Activated CD8-positive, alpha-beta memory T cell treated with anti-CD3 and anti-CD28 coated beads for 48 hours (primary cell): ENCODE measurements at regions not wholly inside any gene's neighbourhood (a gene's known extent, or its start where the extent isn't known, plus 50 kb on each side); places are given as distances from the start of the nearest gene placed in this dataset.

ENCODE experiments used
- DNase-seq, 3 experiments: peaks; one replicate each; pipeline ENCODE4 v3.0.0-alpha.2; 2020; ENCODE audit warnings: low read depth in 2 of 3, low spot score in 2 of 3

GRCh38 chr4:59068722-59069418 is 1958.7 kb upstream of the IGFBP7 start:
- DNase-seq: no peak

- no peak for DNase-seq
Observed at GRCh38 chr4:59086410-59086809, 1976.2 kb upstream of the IGFBP7 start.

- no peak for DNase-seq
Observed at GRCh38 chr4:59091146-59092142, 1981.3 kb upstream of the IGFBP7 start.

- no peak for DNase-seq
Observed at GRCh38 chr4:59094505-59094904, 1984.3 kb upstream of the IGFBP7 start.

DNA sequence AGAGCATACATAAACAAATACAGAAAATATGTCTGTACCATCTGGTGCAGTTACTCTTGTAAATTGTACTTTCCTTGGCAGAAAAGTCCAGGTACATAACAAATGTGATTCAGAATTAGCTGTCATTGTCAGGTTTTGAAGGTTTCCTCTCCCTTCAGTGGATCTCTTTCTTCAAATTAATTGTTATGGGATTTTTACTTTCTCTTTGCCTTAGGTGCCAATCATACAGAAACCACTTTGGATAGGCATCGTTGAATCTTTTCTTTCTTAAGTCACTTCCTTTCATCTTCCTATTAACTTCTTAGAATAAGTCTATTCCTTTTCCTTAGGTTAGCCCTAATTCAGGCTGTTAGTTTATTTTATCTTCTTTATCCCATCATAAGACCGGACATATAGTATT is 1992.1 kb upstream of the IGFBP7 start:
- no peak for DNase-seq

DNA sequence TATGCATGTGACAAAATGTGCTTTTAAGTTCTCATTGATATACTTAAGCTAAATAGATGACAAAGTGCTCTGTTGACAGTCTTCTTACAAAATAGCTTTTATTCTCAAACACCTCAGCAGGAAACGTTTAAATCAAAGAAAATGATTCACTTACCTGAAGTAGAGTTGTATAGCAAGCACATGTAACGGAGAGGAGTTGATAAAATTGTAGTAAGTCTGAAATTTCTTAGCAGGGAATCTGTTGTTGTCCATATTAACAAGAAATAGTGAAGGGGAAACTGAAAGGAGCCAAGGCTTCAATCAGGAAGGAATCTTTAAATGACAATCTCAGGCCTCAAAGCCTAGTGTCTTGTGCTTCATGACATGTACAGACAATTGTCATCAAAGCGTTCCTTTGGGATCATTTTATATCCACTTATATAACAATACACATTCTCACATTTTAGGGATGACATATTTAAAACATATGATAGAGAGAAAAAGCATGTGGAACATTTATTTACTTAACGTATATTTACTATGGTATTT is 2010.2 kb upstream of the IGFBP7 start:
- DNase-seq: no peak

DNA sequence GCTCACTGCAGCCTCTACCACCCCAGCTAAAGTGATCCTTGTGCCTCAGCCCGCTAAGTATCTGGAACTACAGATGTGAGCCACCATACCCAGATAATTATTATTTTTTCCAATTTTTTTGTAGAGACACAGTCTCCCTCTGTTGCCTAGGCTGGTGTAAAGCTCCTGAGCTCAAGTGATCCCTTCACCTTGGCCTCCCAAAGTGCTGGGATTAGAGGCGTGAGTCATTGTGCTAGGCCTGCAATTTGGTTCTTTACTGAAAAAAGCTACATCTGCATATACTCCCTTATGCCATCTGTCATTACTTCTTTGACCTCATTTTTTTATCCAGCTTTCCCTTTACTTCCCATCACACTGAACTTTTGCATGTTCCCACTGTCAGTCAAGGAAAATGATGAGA is 2012.4 kb upstream of the IGFBP7 start:
- DNase-seq: no peak

DNA sequence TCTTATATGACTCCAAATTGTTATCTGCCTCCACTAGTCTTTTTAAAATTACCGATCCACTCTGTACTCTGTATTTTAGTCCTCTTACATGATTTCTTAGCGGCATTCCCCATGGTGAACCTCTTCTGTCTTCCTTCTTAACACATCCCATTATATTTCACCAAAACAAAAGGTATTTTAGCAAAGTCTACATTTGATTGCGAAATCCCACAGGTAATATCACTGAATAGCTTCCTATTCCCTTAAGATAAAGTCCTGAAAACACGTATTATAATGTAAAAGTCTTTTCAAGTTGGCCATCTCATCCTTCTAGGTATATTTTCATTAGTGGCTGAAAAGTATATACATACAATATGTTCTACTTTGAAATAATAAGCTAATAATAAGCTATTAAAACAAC is 2016.0 kb upstream of the IGFBP7 start:
- no peak for DNase-seq

- DNase-seq: no peak
Observed at GRCh38 chr4:59127006-59127405, 2016.8 kb upstream of the IGFBP7 start.

GRCh38 chr4:59127743-59128142 is 2017.6 kb upstream of the IGFBP7 start:
- no peak for DNase-seq

DNA sequence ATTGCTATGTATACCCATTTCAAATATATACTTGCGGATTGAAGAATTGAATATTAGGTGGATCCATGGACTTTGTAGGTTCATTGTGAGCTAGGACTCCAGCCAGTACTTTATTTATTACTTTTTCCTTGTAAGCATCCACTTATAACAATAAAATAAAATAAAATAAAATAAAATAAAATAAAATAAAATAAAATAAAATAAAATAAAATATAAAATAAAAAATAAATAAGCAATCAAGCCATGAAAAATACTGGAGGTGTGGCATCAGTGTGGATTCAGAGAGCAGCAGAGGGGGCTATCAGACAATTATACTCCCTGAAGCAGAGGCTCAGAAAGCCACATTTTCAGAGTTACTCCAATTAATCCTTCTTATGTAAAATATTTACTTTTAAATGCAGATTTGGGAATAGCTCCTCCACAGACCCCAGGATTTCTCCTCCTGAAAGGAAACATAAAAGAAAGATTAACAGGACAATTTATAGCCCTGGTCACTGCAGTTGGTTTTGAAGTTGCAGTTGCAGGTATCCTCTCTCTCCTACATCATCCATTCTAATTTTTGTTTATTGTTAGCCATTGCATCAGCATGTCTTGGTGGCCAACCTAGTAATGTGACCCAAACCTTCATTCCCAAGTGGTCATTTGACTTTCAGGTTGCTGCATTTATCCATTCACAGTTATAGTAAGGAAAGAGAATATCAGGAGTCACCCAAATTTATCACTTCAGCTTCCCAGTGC is 2025.2 kb upstream of the IGFBP7 start:
- DNase-seq: no peak

DNA sequence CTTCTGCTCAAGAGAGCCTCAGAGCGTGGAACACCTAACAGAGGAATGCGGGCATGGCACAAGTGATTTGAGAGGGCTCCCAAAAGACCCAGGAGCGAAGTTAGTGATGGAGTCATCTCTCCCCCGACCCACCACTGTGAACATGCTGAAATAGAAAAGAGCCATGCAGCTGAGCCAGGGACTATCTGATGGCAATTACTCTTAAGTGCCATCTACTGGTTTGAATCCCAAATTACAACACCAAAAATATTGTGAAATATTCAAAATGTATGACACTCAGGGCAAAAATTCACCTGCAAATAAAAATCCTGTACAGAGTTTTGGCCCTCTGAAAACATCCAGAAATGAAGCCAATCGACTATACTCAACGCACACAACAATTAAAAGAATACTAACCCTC is 2038.9 kb upstream of the ADGRL3 start:
- no peak for DNase-seq

DNA sequence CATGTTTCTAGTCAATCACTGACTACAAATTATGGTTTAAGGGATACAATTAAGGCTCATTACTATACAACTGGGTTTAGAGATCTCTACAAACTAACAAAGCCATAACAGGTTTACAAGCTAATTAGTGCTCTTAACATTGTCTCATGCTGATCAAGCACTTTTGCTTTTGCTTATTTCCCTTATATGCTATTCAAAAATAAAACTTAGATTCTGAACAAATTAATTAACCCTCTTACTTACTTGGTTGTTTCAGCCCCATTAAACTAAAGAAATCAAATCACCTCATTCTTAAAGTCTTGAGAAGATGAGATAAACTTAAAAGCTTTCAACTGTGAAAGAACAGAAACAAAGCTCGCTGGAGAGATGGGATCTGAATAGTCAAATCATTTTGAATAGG is 2024.5 kb upstream of the ADGRL3 start:
- DNase-seq: no peak

DNA sequence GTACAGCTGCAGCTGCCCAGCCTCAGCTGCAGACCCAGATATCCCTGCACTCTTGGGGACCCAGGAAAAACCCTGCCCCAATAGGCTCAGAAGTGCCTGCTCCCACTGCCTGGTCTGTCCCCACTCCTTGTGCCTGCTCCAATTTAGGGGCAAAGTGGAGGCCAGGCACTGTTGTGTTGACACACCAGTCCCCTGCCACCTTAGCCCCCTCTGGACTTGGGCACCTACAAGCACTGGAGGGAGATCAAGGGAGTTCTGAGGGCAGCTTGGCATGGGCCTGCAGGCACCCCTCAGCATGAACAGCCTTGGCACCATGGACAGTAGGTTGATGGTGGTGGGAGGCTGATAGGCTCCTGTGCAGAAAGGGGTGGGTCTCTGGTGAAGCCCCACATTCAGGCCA is 2020.8 kb upstream of the ADGRL3 start:
- DNase-seq: no peak

DNA sequence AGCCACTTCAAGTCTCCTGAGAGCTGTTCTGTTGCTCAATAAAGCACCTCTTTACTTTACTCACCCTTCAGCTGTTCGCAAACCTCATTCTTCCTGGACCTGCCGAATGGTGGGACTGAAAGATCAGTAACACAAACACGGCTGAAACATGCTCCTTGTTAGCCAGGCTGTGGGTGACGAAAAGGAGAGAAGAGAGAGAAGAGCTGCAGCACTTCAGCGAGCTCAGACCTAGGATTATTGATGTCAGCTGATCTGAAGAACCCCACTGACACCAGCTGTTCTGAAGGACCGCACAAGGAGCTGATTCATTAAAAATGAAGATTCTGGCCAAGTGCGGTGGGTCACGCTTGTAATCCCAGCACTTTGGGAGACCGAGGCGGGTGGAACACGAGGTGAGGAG is 2020.0 kb upstream of the ADGRL3 start:
- DNase-seq: no peak

DNA sequence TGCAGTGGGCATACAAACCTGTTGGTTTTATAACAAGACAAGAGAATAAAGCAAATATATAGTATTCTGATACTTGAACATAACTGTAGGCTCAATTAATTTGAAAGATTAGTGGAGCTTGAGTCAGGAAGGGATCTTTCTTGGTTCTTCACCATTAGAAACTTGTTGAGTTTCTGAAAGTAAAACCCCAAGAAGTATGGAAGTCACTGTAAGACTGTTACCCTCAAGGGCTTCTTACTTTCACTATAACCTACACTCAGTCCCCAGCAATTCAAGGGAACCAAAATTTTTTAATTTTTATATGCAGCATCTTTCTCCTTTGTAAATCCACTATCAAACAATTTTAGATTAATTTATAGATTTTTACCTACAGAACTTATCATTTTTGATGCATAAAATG is 2019.2 kb upstream of the ADGRL3 start:
- DNase-seq: no peak

- DNase-seq: no peak
Observed at GRCh38 chr4:59195839-59196238, 2004.3 kb upstream of the ADGRL3 start.

DNA sequence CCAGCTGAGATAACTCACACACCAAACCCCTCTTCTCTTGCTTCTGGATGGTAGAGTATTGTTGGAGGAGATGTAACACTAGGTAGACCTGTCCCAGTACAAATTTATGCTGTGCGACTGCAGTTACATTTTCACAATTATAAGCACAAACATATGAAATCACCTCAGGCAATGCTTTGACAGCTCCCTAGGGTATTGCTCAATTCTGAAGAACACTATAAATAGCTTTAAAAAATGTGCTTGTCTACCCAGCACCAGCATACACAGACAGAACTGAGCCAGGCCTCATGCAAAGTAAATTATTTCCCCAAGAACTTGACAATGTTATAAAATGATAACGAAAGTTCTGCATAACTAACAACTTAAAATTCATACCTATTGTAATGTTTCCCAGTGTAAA is 1999.1 kb upstream of the ADGRL3 start:
- no peak for DNase-seq

- DNase-seq: no peak
Observed at GRCh38 chr4:59217910-59218631, 1982.1 kb upstream of the ADGRL3 start.

DNA sequence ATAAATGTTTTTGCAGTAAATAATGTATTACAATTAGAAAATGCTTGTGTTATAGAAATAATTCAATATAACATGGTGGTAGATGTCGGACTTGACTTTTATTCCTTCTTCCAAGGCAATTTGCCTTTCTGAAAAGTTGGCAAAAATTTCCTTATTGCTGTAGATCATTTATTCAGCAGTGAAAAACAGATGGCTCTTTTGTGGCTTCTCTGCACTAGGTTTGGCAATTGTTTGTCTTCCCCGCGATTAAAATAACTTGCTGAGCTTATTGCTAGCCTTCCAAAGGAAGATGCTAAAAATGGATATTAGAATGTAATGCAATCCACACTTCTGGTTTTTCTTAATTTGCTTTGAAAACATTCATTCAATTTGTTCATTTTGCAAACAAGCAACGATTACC is 1977.9 kb upstream of the ADGRL3 start:
- no peak for DNase-seq
